ENCODE measurements at regions not wholly inside any gene's neighbourhood (a gene's known extent, or its start where the extent isn't known, plus 50 kb on each side); places are given as distances from the start of the nearest gene placed in this dataset.

DNA sequence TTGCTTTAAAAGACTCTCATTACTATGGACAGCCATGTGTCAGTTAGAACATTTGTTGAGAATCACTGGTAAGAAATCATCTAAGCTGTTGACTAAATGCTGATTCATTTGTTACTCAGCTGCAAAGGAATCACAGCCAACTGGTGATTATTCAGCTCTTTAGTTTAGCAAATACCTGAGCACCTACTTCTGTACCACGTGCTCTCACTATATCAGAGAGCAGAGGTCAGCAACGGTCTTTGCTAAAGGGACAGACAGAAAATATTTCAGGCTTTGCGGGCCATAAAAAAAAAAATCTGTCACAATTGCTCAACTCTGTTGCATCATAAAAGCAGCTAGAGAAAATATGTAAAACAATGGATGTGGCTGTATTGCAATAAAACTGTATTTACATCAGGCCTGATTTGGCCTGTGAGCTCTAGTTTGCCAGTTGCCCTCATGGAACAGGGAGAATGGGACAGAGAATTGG lies 377.6 kb downstream of the DNAH5 start:
- TF ChIP-seq, protein P1, sequence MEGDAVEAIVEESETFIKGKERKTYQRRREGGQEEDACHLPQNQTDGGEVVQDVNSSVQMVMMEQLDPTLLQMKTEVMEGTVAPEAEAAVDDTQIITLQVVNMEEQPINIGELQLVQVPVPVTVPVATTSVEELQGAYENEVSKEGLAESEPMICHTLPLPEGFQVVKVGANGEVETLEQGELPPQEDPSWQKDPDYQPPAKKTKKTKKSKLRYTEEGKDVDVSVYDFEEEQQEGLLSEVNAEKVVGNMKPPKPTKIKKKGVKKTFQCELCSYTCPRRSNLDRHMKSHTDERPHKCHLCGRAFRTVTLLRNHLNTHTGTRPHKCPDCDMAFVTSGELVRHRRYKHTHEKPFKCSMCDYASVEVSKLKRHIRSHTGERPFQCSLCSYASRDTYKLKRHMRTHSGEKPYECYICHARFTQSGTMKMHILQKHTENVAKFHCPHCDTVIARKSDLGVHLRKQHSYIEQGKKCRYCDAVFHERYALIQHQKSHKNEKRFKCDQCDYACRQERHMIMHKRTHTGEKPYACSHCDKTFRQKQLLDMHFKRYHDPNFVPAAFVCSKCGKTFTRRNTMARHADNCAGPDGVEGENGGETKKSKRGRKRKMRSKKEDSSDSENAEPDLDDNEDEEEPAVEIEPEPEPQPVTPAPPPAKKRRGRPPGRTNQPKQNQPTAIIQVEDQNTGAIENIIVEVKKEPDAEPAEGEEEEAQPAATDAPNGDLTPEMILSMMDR (IDR thresholded peaks at IDR 0.05): no peak
- TF ChIP-seq EZH2 (IDR thresholded peaks at IDR 0.05) (no peak), EZH2phosphoT487 (IDR thresholded peaks at IDR 0.05) (no peak)
